ENCODE measurements at regions not wholly inside any gene's neighbourhood (a gene's known extent, or its start where the extent isn't known, plus 50 kb on each side); places are given as distances from the start of the nearest gene placed in this dataset.
"Not testable (repeated sequence)": the region's sequence is repeated elsewhere in the genome, so short reads cannot be mapped to it uniquely, and the experiment has no call there.

GRCh38 chr1:209100460-209100859, 483.1 kb upstream of the CAMK1G start:
- DNase-seq (ENCODE audit: low read depth in 1 of 2, low spot score in 1 of 2) = no peak

GRCh38 chr1:209101106-209101505, 482.4 kb upstream of the CAMK1G start:
- DNase-seq (ENCODE audit: low read depth in 1 of 2, low spot score in 1 of 2) = no peak

GRCh38 chr1:209102120-209102519, 481.4 kb upstream of the CAMK1G start:
- no peak for DNase-seq (ENCODE audit: low read depth in 1 of 2, low spot score in 1 of 2)

- no peak for DNase-seq (ENCODE audit: low read depth in 1 of 2, low spot score in 1 of 2)
These were observed 481.0 kb upstream of the CAMK1G start for GRCh38 chr1:209102531-209102930.

GRCh38 chr1:209103092-209103491, 480.4 kb upstream of the CAMK1G start:
- no peak for DNase-seq (ENCODE audit: low read depth in 1 of 2, low spot score in 1 of 2)

- DNase-seq (ENCODE audit: low read depth in 1 of 2, low spot score in 1 of 2) = no peak
These were observed 478.9 kb upstream of the CAMK1G start for GRCh38 chr1:209104646-209105045.

- no peak for DNase-seq (ENCODE audit: low read depth in 1 of 2, low spot score in 1 of 2)
These were observed 477.8 kb upstream of the CAMK1G start for GRCh38 chr1:209105701-209106100.

- no peak for DNase-seq (ENCODE audit: low read depth in 1 of 2, low spot score in 1 of 2)
These were observed 477.2 kb upstream of the CAMK1G start for GRCh38 chr1:209106237-209106741.

- DNase-seq (ENCODE audit: low read depth in 1 of 2, low spot score in 1 of 2) = no peak
These were observed 476.7 kb upstream of the CAMK1G start for GRCh38 chr1:209106861-209107260.

GRCh38 chr1:209107535-209107934, 476.0 kb upstream of the CAMK1G start:
- DNase-seq (ENCODE audit: low read depth in 1 of 2, low spot score in 1 of 2) = no peak

GRCh38 chr1:209109001-209109785, 474.3 kb upstream of the CAMK1G start:
- DNase-seq (ENCODE audit: low read depth in 1 of 2, low spot score in 1 of 2) = no peak

GRCh38 chr1:209113521-209113920, 470.0 kb upstream of the CAMK1G start:
- DNase-seq (ENCODE audit: low read depth in 1 of 2, low spot score in 1 of 2) = no peak

- no peak for DNase-seq (ENCODE audit: low read depth in 1 of 2, low spot score in 1 of 2)
These were observed 466.8 kb upstream of the CAMK1G start for GRCh38 chr1:209116705-209117104.

GRCh38 chr1:209123601-209124000, 459.9 kb upstream of the CAMK1G start:
- DNase-seq (ENCODE audit: low read depth in 1 of 2, low spot score in 1 of 2) = no peak

GRCh38 chr1:209129091-209129490, 454.4 kb upstream of the CAMK1G start:
- not testable (repeated sequence) for DNase-seq (ENCODE audit: low read depth in 1 of 2, low spot score in 1 of 2)

GRCh38 chr1:209130886-209131285, 452.6 kb upstream of the CAMK1G start:
- no peak for DNase-seq (ENCODE audit: low read depth in 1 of 2, low spot score in 1 of 2)

- no peak for DNase-seq (ENCODE audit: low read depth in 1 of 2, low spot score in 1 of 2)
These were observed 450.6 kb upstream of the CAMK1G start for GRCh38 chr1:209132736-209133467.

GRCh38 chr1:209134001-209134400, 449.5 kb upstream of the CAMK1G start:
- no peak for DNase-seq (ENCODE audit: low read depth in 1 of 2, low spot score in 1 of 2)

GRCh38 chr1:209143916-209144315, 439.6 kb upstream of the CAMK1G start:
- DNase-seq (ENCODE audit: low read depth in 1 of 2, low spot score in 1 of 2) = no peak

- no peak for DNase-seq (ENCODE audit: low read depth in 1 of 2, low spot score in 1 of 2)
These were observed 433.4 kb upstream of the CAMK1G start for GRCh38 chr1:209150114-209150513.

- no peak for DNase-seq (ENCODE audit: low read depth in 1 of 2, low spot score in 1 of 2)
These were observed 430.1 kb upstream of the CAMK1G start for GRCh38 chr1:209153411-209153810.

GRCh38 chr1:209154912-209155311, 428.6 kb upstream of the CAMK1G start:
- DNase-seq (ENCODE audit: low read depth in 1 of 2, low spot score in 1 of 2) = no peak

Data from stimulated activated CD4-positive, alpha-beta T cell treated with anti-CD3 and anti-CD28 coated beads, Interleukin-15, amount 100 ng/mL, for 1 hour (primary cell).